ENCODE measurements at regions not wholly inside any gene's neighbourhood (a gene's known extent, or its start where the extent isn't known, plus 50 kb on each side); places are given as distances from the start of the nearest gene placed in this dataset.

- H3K4me3 ChIP-seq (ENCODE audit: low read length), result no peak overlapping the region
- no peak for TF ChIP-seq ZNF274 (IDR thresholded peaks at IDR 0.05; ENCODE audit: low read depth, low read length)
Observed at GRCh38 chr13:79668201-79668752, 187.3 kb downstream of the NDFIP2 start.

DNA sequence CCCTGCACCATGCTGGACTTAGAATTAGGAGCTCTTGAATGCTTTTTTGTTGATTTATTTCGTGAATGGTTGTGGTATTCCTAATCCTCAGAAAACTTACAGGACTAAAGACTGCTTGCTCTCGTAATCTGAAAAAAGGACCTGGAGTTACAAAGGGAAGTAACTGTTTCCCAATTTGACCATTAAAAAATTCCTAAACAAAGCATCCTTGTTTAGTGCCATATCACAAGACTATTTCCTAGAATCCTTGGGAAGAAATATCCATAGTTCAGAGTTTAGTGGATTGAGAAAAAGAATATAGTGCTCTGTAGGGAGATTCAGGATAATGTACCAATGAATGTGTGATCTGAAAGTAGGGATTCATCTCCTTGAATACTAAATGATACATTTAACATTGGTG lies 186.8 kb downstream of the NDFIP2 start:
- no peak overlapping the region for H3K4me3 ChIP-seq (ENCODE audit: low read length)
- TF ChIP-seq ZNF274 (IDR thresholded peaks at IDR 0.05; ENCODE audit: low read depth, low read length), result no peak

DNA sequence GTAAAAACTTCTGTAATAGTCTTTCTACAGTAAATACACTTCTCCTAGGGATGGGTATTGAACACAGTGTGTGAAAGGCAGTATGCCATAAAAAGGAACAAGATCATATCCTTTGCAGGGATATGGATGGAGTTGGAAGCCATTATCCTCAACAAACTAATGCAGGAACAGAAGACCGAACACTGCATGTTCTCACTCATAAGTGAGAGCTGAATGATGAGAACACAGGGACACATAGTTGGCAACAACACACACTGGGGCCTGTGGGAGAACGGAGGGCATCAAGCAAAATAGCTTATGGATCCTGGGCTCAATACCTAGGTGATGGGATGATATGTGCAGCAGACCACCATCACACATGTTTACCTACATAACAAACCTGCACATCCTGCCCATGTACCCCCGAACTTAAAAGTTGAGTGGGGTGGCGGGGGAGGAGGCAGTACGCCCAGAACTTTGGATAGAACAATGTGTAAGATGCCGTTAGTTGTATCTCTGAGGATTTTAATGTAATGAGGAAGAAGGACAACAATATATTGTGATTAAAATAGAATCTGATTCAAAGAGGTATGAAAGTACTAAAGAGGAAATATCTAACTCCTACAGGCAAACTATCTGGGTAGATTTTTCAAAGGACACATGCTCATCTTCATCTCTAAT lies 183.2 kb downstream of the NDFIP2 start:
- H3K4me3 ChIP-seq (ENCODE audit: low read length), result no peak overlapping the region
- TF ChIP-seq ZNF274 (IDR thresholded peaks at IDR 0.05; ENCODE audit: low read depth, low read length), result no peak

GRCh38 chr13:79663435-79663834 lies 182.5 kb downstream of the NDFIP2 start:
- TF ChIP-seq ZNF274 (IDR thresholded peaks at IDR 0.05; ENCODE audit: low read depth, low read length), result no peak
- no peak overlapping the region for H3K4me3 ChIP-seq (ENCODE audit: low read length)

GRCh38 chr13:79662882-79663281 lies 181.9 kb downstream of the NDFIP2 start:
- no peak for TF ChIP-seq ZNF274 (IDR thresholded peaks at IDR 0.05; ENCODE audit: low read depth, low read length)

DNA sequence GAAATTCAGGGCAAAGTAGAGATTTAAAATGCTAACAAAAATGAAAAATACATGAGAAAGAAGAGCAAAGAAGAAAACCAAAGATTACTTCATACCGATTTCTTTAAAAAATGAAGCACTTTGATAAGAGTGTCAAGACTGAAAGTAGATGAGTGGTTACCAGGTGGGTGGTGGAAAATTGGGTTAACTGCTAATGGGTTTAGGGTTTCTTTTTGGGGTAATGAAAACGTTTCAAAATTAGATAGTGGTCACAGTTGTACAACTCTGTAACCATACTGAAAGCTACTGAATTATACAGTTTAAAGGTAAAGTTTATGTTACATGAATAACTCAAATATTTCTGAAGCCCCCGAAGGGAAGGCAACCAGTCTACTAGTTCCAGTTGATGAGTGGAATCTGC lies 179.4 kb downstream of the NDFIP2 start:
- no peak overlapping the region for H3K4me3 ChIP-seq (ENCODE audit: low read length)
- TF ChIP-seq ZNF274 (IDR thresholded peaks at IDR 0.05; ENCODE audit: low read depth, low read length), result no peak

More at GRCh38 chr13:79662882-79663281, 181.9 kb downstream of the NDFIP2 start:
- H3K4me3 ChIP-seq (ENCODE audit: low read length), result no peak overlapping the region

GRCh38 chr13:79659121-79659521 lies 178.2 kb downstream of the NDFIP2 start:
- no peak overlapping the region for H3K4me3 ChIP-seq (ENCODE audit: low read length)
- no peak for TF ChIP-seq ZNF274 (IDR thresholded peaks at IDR 0.05; ENCODE audit: low read depth, low read length)

- H3K4me3 ChIP-seq (ENCODE audit: low read length), result no peak overlapping the region
- no peak for TF ChIP-seq ZNF274 (IDR thresholded peaks at IDR 0.05; ENCODE audit: low read depth, low read length)
Observed at GRCh38 chr13:79658333-79658975, 177.5 kb downstream of the NDFIP2 start.

- H3K4me3 ChIP-seq (ENCODE audit: low read length), result no peak overlapping the region
- no peak for TF ChIP-seq ZNF274 (IDR thresholded peaks at IDR 0.05; ENCODE audit: low read depth, low read length)
Observed at GRCh38 chr13:79655509-79655908, 174.6 kb downstream of the NDFIP2 start.

GRCh38 chr13:79654520-79654919 lies 173.6 kb downstream of the NDFIP2 start:
- TF ChIP-seq ZNF274 (IDR thresholded peaks at IDR 0.05; ENCODE audit: low read depth, low read length), result no peak
- no peak overlapping the region for H3K4me3 ChIP-seq (ENCODE audit: low read length)

DNA sequence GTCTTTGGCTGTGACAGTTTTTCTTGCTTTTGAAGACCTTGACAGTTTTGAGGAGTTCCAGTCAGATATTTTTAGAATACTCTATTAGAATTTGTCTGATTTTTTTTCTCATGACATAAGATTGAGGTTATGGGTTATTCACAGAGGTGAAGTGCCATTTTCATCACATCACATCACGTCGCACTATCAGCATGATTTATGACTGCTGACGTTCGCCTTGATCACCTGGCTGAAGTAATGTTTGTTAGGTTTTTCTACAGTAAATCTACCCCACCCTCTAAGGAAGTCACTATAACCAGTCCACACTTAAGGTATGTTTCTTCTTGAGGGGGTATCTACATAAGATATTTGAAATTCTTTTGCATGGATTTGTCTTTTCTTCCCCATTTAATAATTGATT lies 169.7 kb downstream of the NDFIP2 start:
- no peak overlapping the region for H3K4me3 ChIP-seq (ENCODE audit: low read length)
- no peak for TF ChIP-seq ZNF274 (IDR thresholded peaks at IDR 0.05; ENCODE audit: low read depth, low read length)

GRCh38 chr13:79648191-79648590 lies 167.2 kb downstream of the NDFIP2 start:
- TF ChIP-seq ZNF274 (IDR thresholded peaks at IDR 0.05; ENCODE audit: low read depth, low read length), result no peak
- H3K4me3 ChIP-seq (ENCODE audit: low read length), result no peak overlapping the region

- TF ChIP-seq ZNF274 (IDR thresholded peaks at IDR 0.05; ENCODE audit: low read depth, low read length), result no peak
- no peak overlapping the region for H3K4me3 ChIP-seq (ENCODE audit: low read length)
Observed at GRCh38 chr13:79647533-79647932, 166.6 kb downstream of the NDFIP2 start.

- no peak for TF ChIP-seq ZNF274 (IDR thresholded peaks at IDR 0.05; ENCODE audit: low read depth, low read length)
- H3K4me3 ChIP-seq (ENCODE audit: low read length), result no peak overlapping the region
Observed at GRCh38 chr13:79646880-79647279, 165.9 kb downstream of the NDFIP2 start.

DNA sequence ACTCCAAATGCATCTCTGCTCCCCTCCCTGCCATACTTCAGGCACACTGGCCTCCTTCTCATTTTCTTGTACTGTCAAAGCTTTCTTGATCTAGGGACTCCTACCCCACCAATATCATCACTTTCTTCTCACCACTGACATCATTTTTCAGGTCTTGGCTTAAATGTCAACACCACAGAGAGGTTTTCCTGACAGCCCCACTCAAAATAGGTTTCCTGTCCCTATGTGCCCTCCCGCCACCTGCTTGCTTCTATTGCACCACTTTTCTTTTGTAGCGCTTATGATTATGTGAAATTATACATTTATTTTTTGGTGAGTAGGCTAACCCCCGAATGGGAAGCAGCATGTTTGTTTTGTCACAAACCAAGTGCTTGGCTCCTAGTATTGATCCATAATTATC lies 164.6 kb downstream of the NDFIP2 start:
- H3K4me3 ChIP-seq (ENCODE audit: low read length), result no peak overlapping the region
- TF ChIP-seq ZNF274 (IDR thresholded peaks at IDR 0.05; ENCODE audit: low read depth, low read length), result no peak

Data from GM08714 (cell line).